ENCODE measurements at regions not wholly inside any gene's neighbourhood (a gene's known extent, or its start where the extent isn't known, plus 50 kb on each side); places are given as distances from the start of the nearest gene placed in this dataset.

DNA sequence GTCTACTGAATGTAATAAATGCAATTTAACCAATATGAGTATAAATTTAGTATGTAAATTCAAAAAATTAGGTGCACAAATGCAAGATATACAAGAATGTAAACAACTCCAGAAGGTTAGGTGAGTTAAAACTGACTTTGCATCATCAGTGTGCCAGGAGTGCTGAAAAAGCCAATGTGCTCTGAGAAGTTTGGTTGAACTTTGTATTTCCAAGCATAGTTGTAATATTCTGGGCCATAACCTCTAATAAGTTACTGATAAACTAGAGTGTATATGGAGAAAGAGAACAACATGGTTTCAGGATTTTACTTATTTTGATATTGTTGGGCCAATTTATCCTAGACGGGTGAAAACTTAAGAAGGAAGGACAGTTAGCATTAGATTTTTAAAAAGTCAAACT is 876.9 kb upstream of the GHITM start:
- H3K27ac Mint-ChIP-seq (ENCODE audit: unreplicated experiment) = no peak overlapping the region
- H3K4me1 Mint-ChIP-seq (ENCODE audit: low read depth, unreplicated experiment) = no peaks in the 10 kb centered on the region
- TF ChIP-seq, protein P1, sequence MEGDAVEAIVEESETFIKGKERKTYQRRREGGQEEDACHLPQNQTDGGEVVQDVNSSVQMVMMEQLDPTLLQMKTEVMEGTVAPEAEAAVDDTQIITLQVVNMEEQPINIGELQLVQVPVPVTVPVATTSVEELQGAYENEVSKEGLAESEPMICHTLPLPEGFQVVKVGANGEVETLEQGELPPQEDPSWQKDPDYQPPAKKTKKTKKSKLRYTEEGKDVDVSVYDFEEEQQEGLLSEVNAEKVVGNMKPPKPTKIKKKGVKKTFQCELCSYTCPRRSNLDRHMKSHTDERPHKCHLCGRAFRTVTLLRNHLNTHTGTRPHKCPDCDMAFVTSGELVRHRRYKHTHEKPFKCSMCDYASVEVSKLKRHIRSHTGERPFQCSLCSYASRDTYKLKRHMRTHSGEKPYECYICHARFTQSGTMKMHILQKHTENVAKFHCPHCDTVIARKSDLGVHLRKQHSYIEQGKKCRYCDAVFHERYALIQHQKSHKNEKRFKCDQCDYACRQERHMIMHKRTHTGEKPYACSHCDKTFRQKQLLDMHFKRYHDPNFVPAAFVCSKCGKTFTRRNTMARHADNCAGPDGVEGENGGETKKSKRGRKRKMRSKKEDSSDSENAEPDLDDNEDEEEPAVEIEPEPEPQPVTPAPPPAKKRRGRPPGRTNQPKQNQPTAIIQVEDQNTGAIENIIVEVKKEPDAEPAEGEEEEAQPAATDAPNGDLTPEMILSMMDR (IDR thresholded peaks at IDR 0.05; ENCODE audit: partially characterized antibody, unreplicated experiment) = no peak
- H3K4me3 Mint-ChIP-seq (ENCODE audit: unreplicated experiment) = no peak overlapping the region
- H3K9me3 Mint-ChIP-seq (ENCODE audit: unreplicated experiment) = peaks cover 2% of the 10 kb centered on the region
- DNase-seq = no peak
- no peaks in the 10 kb centered on the region for H3K27me3 Mint-ChIP-seq (ENCODE audit: unreplicated experiment)
- peaks cover 4% of the 10 kb centered on the region for H3K36me3 Mint-ChIP-seq (ENCODE audit: unreplicated experiment)

DNA sequence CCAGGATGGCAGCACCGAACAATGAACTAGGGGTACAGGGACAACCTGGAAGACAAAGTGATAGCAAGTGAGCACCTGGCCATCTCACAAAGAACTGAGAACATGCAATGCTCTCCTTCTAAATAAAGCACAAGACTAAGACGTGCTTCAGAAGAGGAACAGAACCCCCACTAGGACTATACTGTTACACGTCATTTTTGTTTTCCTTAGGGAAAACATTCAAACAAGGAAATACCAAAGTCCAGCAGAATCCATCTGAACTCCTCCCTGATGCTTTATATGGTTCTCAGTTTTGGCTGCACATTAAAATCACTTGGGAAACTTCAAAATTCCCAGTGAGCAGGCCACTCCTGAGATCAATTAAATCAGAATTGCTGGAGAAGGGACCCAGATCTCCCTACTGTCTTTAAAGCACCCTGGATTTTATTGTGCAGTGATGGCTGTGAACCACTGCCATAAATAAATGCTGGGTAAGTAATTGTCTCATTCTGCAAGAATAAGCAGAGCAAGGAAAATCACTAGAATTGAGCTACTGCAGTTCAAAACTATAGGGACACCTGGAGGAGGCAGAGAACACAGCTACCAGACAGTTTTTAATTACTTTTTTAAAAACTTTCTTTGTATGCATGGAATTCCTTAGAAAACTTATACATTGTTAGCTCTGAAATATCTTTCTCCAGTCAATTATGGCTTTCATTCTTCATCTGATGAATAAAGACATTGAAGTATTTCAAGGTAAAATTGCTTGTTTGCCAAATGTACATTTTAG is 866.5 kb upstream of the GHITM start:
- no peak overlapping the region for H3K4me3 Mint-ChIP-seq (ENCODE audit: unreplicated experiment)
- H3K36me3 Mint-ChIP-seq (ENCODE audit: unreplicated experiment) = no peaks in the 10 kb centered on the region
- H3K27me3 Mint-ChIP-seq (ENCODE audit: unreplicated experiment) = no peaks in the 10 kb centered on the region
- TF ChIP-seq, protein P1 (IDR thresholded peaks at IDR 0.05; ENCODE audit: partially characterized antibody, unreplicated experiment) = no peak
- peaks cover 21% of the 10 kb centered on the region for H3K4me1 Mint-ChIP-seq (ENCODE audit: low read depth, unreplicated experiment)
- peaks cover 2% of the 10 kb centered on the region for H3K9me3 Mint-ChIP-seq (ENCODE audit: unreplicated experiment)
- no peak for DNase-seq
- H3K27ac Mint-ChIP-seq (ENCODE audit: unreplicated experiment) = no peak overlapping the region

- peak overlapping the region; percentile 27 for H3K4me3 Mint-ChIP-seq (ENCODE audit: unreplicated experiment)
- H3K4me1 Mint-ChIP-seq (ENCODE audit: low read depth, unreplicated experiment) = peaks cover 21% of the 10 kb centered on the region
- no peak for DNase-seq
- TF ChIP-seq, protein P1 (IDR thresholded peaks at IDR 0.05; ENCODE audit: partially characterized antibody, unreplicated experiment) = no peak
- no peaks in the 10 kb centered on the region for H3K27me3 Mint-ChIP-seq (ENCODE audit: unreplicated experiment)
- peaks cover 2% of the 10 kb centered on the region for H3K9me3 Mint-ChIP-seq (ENCODE audit: unreplicated experiment)
- H3K27ac Mint-ChIP-seq (ENCODE audit: unreplicated experiment) = no peak overlapping the region
- H3K36me3 Mint-ChIP-seq (ENCODE audit: unreplicated experiment) = no peaks in the 10 kb centered on the region
These were observed 865.2 kb upstream of the GHITM start for GRCh38 chr10:83274088-83274487.

GRCh38 chr10:83276971-83277370 is 862.3 kb upstream of the GHITM start:
- TF ChIP-seq, protein P1 (IDR thresholded peaks at IDR 0.05; ENCODE audit: partially characterized antibody, unreplicated experiment) = no peak
- no peaks in the 10 kb centered on the region for H3K27me3 Mint-ChIP-seq (ENCODE audit: unreplicated experiment)
- no peak overlapping the region for H3K27ac Mint-ChIP-seq (ENCODE audit: unreplicated experiment)
- DNase-seq = no peak
- peaks cover 2% of the 10 kb centered on the region for H3K9me3 Mint-ChIP-seq (ENCODE audit: unreplicated experiment)
- H3K36me3 Mint-ChIP-seq (ENCODE audit: unreplicated experiment) = no peaks in the 10 kb centered on the region
- no peak overlapping the region for H3K4me3 Mint-ChIP-seq (ENCODE audit: unreplicated experiment)
- peaks cover 21% of the 10 kb centered on the region for H3K4me1 Mint-ChIP-seq (ENCODE audit: low read depth, unreplicated experiment)

- H3K4me1 Mint-ChIP-seq (ENCODE audit: low read depth, unreplicated experiment) = no peaks in the 10 kb centered on the region
- H3K9me3 Mint-ChIP-seq (ENCODE audit: unreplicated experiment) = no peaks in the 10 kb centered on the region
- no peak overlapping the region for H3K4me3 Mint-ChIP-seq (ENCODE audit: unreplicated experiment)
- H3K36me3 Mint-ChIP-seq (ENCODE audit: unreplicated experiment) = peaks cover 5% of the 10 kb centered on the region
- H3K27ac Mint-ChIP-seq (ENCODE audit: unreplicated experiment) = no peak overlapping the region
- peaks cover 2% of the 10 kb centered on the region for H3K27me3 Mint-ChIP-seq (ENCODE audit: unreplicated experiment)
- no peak for DNase-seq
- TF ChIP-seq, protein P1 (IDR thresholded peaks at IDR 0.05; ENCODE audit: partially characterized antibody, unreplicated experiment) = no peak
These were observed 856.2 kb upstream of the GHITM start for GRCh38 chr10:83283151-83283550.

All from glutamatergic neuron (in vitro differentiated cells).